Colon (tissue), 2 donors: ENCODE measurements at regions not wholly inside any gene's neighbourhood (a gene's known extent, or its start where the extent isn't known, plus 50 kb on each side); places are given as distances from the start of the nearest gene placed in this dataset.
"Not testable (repeated sequence)": the region's sequence is repeated elsewhere in the genome, so short reads cannot be mapped to it uniquely, and the experiment has no call there.

Source experiments
- FAIRE-seq: peaks from 2 replicates; lab custom pipeline; 2012; peaks lifted over from hg19 to GRCh38; lab: Jason Lieb, UNC
- donor health status: control.
- donor health status: control.

- FAIRE-seq = no peak
Measured at GRCh38 chr7:109639561-109639960, 1069.9 kb downstream of the DNAJB9 start.

- FAIRE-seq = no peak
Measured at GRCh38 chr7:109641445-109641844, 1071.8 kb downstream of the DNAJB9 start.

- FAIRE-seq = no peak
Measured at GRCh38 chr7:109646124-109646523, 1076.5 kb downstream of the DNAJB9 start.

- not testable (repeated sequence) for FAIRE-seq
Measured at GRCh38 chr7:109646594-109646993, 1076.9 kb downstream of the DNAJB9 start.

- FAIRE-seq = not testable (repeated sequence)
Measured at GRCh38 chr7:109647263-109647662, 1077.6 kb downstream of the DNAJB9 start.

- no peak for FAIRE-seq
Measured at GRCh38 chr7:109659261-109659660, 1089.6 kb downstream of the DNAJB9 start.

GRCh38 chr7:109660401-109660800, 1090.7 kb downstream of the DNAJB9 start:
- FAIRE-seq = no peak

DNA sequence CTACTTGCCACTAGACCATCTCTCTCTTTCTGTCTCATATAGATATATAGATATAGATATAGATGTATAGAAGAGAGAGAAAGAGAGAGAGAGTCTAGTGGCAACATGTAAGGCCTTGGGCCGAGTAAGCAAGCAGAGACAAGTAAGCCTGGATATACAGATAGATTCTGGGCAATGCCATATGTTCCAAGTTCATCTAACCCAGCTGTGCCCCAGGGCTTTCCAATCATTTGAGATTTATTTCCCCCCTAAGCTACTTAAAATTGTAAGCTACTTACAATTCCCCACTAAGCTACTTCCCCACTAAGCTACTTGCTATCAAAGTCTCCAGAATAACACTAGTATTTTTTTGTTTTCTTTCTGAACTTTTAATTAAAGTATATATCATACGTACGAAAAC, 1094.1 kb downstream of the DNAJB9 start:
- FAIRE-seq = no peak

DNA sequence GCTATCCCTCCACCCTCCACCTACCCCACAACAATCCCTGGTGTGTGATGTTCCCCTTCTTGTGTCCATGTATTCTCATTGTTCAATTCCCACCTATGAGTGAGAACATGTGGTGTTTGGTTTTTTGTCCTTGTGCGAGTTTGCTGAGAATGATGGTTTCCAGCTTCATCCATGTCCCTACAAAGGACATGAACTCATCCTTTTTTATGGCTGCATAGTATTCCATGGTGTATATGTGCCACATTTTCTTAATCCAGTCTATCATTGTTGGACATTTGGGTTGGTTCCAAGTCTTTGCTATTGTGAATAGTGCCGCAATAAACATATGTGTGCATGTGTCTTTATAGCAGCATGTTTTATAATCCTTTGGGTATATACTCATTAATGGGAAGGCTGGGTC, 1117.6 kb downstream of the DNAJB9 start:
- not testable (repeated sequence) for FAIRE-seq

DNA sequence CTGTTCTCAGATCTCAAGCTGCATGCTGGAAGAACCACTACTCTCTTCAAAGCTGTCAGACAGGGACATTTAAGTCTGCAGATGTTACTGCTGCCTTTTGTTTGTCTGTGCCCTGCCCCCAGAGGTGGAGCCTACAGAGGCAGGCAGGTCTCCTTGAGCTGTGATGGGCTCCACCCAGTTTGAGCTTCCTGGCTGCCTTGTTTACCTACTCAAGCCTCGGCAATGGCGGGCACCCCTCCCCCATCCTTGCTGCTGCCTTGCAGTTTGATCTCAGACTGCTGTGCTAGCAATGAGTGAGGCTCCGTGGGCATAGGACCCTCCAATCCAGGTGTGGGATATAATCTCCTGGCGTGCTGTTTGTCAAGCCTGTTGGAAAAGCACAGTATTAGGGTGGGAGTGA, 1122.9 kb downstream of the DNAJB9 start:
- not testable (repeated sequence) for FAIRE-seq

- FAIRE-seq = no peak
Measured at GRCh38 chr7:109694149-109695071, 1124.7 kb downstream of the DNAJB9 start.

- no peak for FAIRE-seq
Measured at GRCh38 chr7:109695419-109695818, 1125.7 kb downstream of the DNAJB9 start.

GRCh38 chr7:109696723-109697122, 1127.0 kb downstream of the DNAJB9 start:
- no peak for FAIRE-seq

- no peak for FAIRE-seq
Measured at GRCh38 chr7:109699661-109700060, 1130.0 kb downstream of the DNAJB9 start.

DNA sequence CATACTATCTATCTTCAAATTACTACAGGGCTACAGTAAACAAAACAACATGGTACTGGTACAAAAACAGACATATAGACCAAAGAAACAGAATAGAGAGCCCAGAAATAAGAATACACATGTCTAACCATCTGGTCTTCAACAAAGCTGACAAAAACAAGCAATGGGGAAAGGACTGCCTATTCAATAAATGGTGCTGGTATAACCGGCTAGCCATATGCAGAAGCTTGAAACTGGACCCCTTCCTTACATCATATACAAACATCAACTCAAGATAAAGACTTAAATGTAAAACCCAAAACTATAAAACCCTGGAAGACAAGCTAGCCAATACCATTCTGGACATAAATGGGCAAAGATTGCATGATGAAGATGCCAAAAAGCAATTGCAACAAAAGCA, 1143.7 kb downstream of the DNAJB9 start:
- FAIRE-seq = no peak

GRCh38 chr7:109719359-109719758, 1149.7 kb downstream of the DNAJB9 start:
- FAIRE-seq = not testable (repeated sequence)

- FAIRE-seq = no peak
Measured at GRCh38 chr7:109734601-109735000, 1164.9 kb downstream of the DNAJB9 start.

- no peak for FAIRE-seq
Measured at GRCh38 chr7:109735881-109736280, 1166.2 kb downstream of the DNAJB9 start.

- no peak for FAIRE-seq
Measured at GRCh38 chr7:109745677-109746410, 1176.2 kb downstream of the DNAJB9 start.

GRCh38 chr7:109751241-109751640, 1181.6 kb downstream of the DNAJB9 start:
- FAIRE-seq = no peak

- no peak for FAIRE-seq
Measured at GRCh38 chr7:109752068-109752467, 1182.4 kb downstream of the DNAJB9 start.

GRCh38 chr7:109757713-109758112, 1188.0 kb downstream of the DNAJB9 start:
- FAIRE-seq = no peak

- no peak for FAIRE-seq
Measured at GRCh38 chr7:109763611-109764010, 1193.9 kb downstream of the DNAJB9 start.
